Spleen (tissue), 7 donors: ENCODE measurements at regions not wholly inside any gene's neighbourhood (a gene's known extent, or its start where the extent isn't known, plus 50 kb on each side); places are given as distances from the start of the nearest gene placed in this dataset.
A peak's percentile ranks its signal among the peaks of the same experiment; 100 is the strongest.
"Not testable (repeated sequence)": the region's sequence is repeated elsewhere in the genome, so short reads cannot be mapped to it uniquely, and the experiment has no call there.

ENCODE experiments used
- CTCF ChIP-seq, 11 experiments: fragments of 200-600 bp in 7 of 11; fragments of 450-650 bp in 4 of 11; sonication (generic) in 4 of 11; IDR thresholded peaks in 8 of 11; conservative IDR thresholded peaks in 3 of 11; 1 replicate in 7 of 11; 2 replicates in 4 of 11; pipeline versions ENCODE4 v1.4.0 to v1.8.0; 2016 to 2021; ENCODE audit warnings: antibody characterized with exemption in 11 of 11, inconsistent platforms in 4 of 11, mild to moderate bottlenecking in 1 of 11
- POLR2A ChIP-seq, 3 donors: fragments of 450-650 bp; IDR thresholded peaks; one replicate each; pipeline ENCODE4 v1.5.1; 2017; ENCODE audit warnings: antibody characterized with exemption in 3 of 3, mild to moderate bottlenecking in 1 of 3
- POLR2AphosphoS5 ChIP-seq, 3 donors: sonication (generic); formaldehyde crosslinking; IDR thresholded peaks; one replicate each; pipeline ENCODE4 v1.5.1; 2017; ENCODE audit warnings: antibody characterized with exemption in 3 of 3
- donor health status: DM: no; HTN: no; CAD: no; lungs with moderate emphysema.
- donor health status: DM: no; HTN: no; CAD: no.
- donor health status: DM: no; HTN: no; CAD: no.

GRCh38 chr16:29294400-29294933 is 112.0 kb downstream of the NPIPB11 start:
- TF ChIP-seq CTCF (IDR thresholded peaks at IDR 0.05 in 8 of 11, conservative IDR thresholded peaks at IDR 0.05 in 3 of 11); POLR2A (IDR thresholded peaks at IDR 0.05): not testable (repeated sequence)
- TF ChIP-seq POLR2AphosphoS5 (IDR thresholded peaks at IDR 0.05): peak; percentile 52 to 74 (median 66)
